AG04450 (cell line): ENCODE measurements at regions not wholly inside any gene's neighbourhood (a gene's known extent, or its start where the extent isn't known, plus 50 kb on each side); places are given as distances from the start of the nearest gene placed in this dataset.

Source experiments
- CTCF ChIA-PET: fragments of 300-600, 350-600 bp; formaldehyde crosslinking; extraction: SDS; loops from one replicate; lab custom pipeline; 2022; ENCODE audit warnings: antibody characterized with exemption, inconsistent platforms; lab: Charles Lee
- POLR2A ChIA-PET: fragments of 350-600 bp; formaldehyde crosslinking; extraction: SDS; loops from one replicate; lab custom pipeline; 2021; ENCODE audit warnings: antibody characterized with exemption, inconsistent platforms; lab: Yijun Ruan, JAX
- DNase-seq: peaks from one replicate; pipeline ENCODE4 v3.0.0-alpha.2; 2011; ENCODE audit warnings: low read depth, low spot score
- H3K27ac ChIP-seq: one replicate; pipeline ENCODE4 v1.5.1; 2012; ENCODE audit warnings: low read depth, low read length, control low read depth
- H3K27me3 ChIP-seq: one replicate; pipeline ENCODE4 v1.6.0; 2012; ENCODE audit warnings: low read length; ENCODE audit not compliant: control insufficient read depth, insufficient read depth
- H3K4me3 ChIP-seq: 2 replicates; pipeline ENCODE4 v1.5.1; 2011; ENCODE audit warnings: mild to moderate bottlenecking, low read depth, low read length, control low read depth
- H3K9me3 ChIP-seq: 2 replicates; pipeline ENCODE4 v1.5.1; 2012; ENCODE audit warnings: low read length; ENCODE audit not compliant: control insufficient read depth, insufficient read depth
- CTCF ChIP-seq: IDR thresholded peaks from 2 replicates; pipeline ENCODE4 v1.5.1; 2011; ENCODE audit warnings: low read depth, low read length, control low read depth, inconsistent platforms

- peaks cover 4% of the 10 kb centered on the region for H3K9me3 ChIP-seq
- DNase-seq = no peak
- H3K4me3 ChIP-seq = no peak overlapping the region
- ChIA-PET CTCF (no interaction called here), POLR2A (no interaction called here)
- no peaks in the 10 kb centered on the region for H3K27me3 ChIP-seq
- no peak for TF ChIP-seq CTCF
- H3K27ac ChIP-seq = no peak overlapping the region
Measured at GRCh38 chr4:35818520-35818919, 425.8 kb downstream of the ARAP2 start.

DNA sequence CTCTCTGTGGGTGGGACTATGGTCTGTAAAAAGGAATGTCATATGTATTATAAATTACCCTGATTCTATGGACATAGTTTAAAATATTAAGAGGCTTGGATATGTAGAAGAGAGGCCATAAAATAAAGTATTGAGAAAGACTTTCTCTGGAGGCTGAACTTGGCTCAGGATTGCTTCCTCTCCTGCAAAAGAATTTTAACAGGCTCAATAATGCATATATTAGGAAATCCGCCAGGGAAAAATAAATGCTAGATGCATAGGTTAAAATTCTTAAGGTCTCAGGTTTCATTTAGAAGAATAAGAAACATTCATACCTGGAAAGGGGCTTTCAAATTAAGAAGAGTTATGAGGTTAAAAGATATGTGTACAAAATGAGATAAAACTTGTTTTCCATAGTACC is 424.3 kb downstream of the ARAP2 start:
- Histone ChIP-seq H3K27me3 (no peaks in the 10 kb centered on the region), H3K4me3 (no peak overlapping the region), H3K27ac (no peak overlapping the region), H3K9me3 (peaks cover 7% of the 10 kb centered on the region)
- POLR2A ChIA-PET = no interaction called here
- CTCF ChIA-PET = no interaction called here
- no peak for TF ChIP-seq CTCF
- no peak for DNase-seq

DNA sequence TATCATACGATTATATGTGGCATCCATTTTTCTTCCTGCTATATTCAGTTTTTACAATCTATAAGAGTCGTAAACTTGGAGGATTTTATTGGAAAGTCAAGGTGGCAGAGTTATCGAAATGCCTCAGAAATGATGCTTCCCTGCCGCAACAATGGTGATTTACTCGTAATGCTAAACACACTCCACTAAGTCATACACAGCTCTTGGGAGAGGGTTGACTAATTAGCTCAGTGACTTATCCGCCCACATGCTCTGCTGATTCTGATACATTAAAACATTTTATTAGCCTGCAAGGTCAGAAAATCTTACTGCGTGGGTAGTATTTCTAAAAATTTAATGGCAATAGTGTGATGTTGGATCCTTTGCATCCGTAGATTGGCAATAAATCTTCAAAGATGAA is 420.1 kb downstream of the ARAP2 start:
- DNase-seq = no peak
- POLR2A ChIA-PET = no interaction called here
- CTCF ChIA-PET = no interaction called here
- H3K27ac ChIP-seq = no peak overlapping the region
- peaks cover 8% of the 10 kb centered on the region for H3K9me3 ChIP-seq
- no peak for TF ChIP-seq CTCF
- no peak overlapping the region for H3K4me3 ChIP-seq
- no peaks in the 10 kb centered on the region for H3K27me3 ChIP-seq

GRCh38 chr4:35835893-35836292 is 408.4 kb downstream of the ARAP2 start:
- Histone ChIP-seq H3K4me3 (no peak overlapping the region), H3K27me3 (no peaks in the 10 kb centered on the region), H3K9me3 (peaks cover 4% of the 10 kb centered on the region; the same call in 1 of the 2 replicates), H3K27ac (no peak overlapping the region)
- DNase-seq = no peak
- TF ChIP-seq CTCF = no peak
- POLR2A ChIA-PET = no interaction called here
- CTCF ChIA-PET = no interaction called here

DNA sequence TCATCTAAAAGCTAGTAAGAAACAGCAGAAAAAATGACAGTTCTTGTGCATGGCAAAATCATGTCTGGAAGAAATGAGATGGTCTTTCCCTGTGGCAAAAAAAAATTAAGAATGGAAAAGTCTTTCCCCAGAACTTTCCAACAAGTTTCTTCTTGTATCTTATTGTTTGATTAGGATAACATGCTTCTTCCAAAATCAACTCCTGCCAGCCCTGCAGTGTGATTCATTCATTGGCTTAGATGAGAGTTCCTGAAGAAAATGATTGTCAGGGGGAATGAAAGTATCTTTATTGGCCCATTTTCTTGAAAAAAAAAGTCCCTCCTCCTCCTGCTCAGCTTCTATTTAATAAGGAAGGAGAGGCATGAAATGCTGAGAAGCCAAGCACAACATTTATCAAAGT is 407.7 kb downstream of the ARAP2 start:
- no peak for TF ChIP-seq CTCF
- no peaks in the 10 kb centered on the region for H3K27me3 ChIP-seq
- no peak for DNase-seq
- H3K27ac ChIP-seq = no peak overlapping the region
- H3K4me3 ChIP-seq = no peak overlapping the region
- CTCF ChIA-PET = no interaction called here
- H3K9me3 ChIP-seq = peaks cover 4% of the 10 kb centered on the region; the same call in 1 of the 2 replicates
- POLR2A ChIA-PET = no interaction called here
